Naive thymus-derived CD8-positive, alpha-beta T cell (primary cell): ENCODE measurements at regions not wholly inside any gene's neighbourhood (a gene's known extent, or its start where the extent isn't known, plus 50 kb on each side); places are given as distances from the start of the nearest gene placed in this dataset.
"Not testable (repeated sequence)": the region's sequence is repeated elsewhere in the genome, so short reads cannot be mapped to it uniquely, and the experiment has no call there.

Experiments used
- ATAC-seq, 2 donors: fragments of 150-1000 bp; cut with Tn5 transposase in 1 of 2; sonication (Bioruptor Pico), chemical (Tn5 transposase) in 1 of 2; 1 replicate in 1 of 2; 2 replicates in 1 of 2; pipeline ENCODE4 v1.10.0; 2021; ENCODE audit warnings: mild to moderate bottlenecking in 2 of 2, moderate library complexity in 2 of 2
- POLR2A ChIA-PET: fragments of 350-600 bp; sonication (Branson Sonifier 250); formaldehyde crosslinking; loops from one replicate; lab custom pipeline; 2021; ENCODE audit warnings: antibody characterized with exemption; lab: Charles Lee
- DNase-seq, 10 donors: peaks; one replicate each; pipeline versions ENCODE4 v3.0.0 to v3.0.0-alpha.2; 2020 to 2022
- H3K27ac Mint-ChIP-seq, 10 donors: one replicate each; pipeline ENCODE4 v1.8.0; 2020 to 2022; ENCODE audit warnings: mild to moderate bottlenecking in 10 of 10, mixed read lengths in 10 of 10, moderate library complexity in 4 of 10, inconsistent platforms in 1 of 10
- H3K27me3 Mint-ChIP-seq, 5 donors: one replicate each; pipeline ENCODE4 v1.8.0; 2021 to 2022; ENCODE audit warnings: mixed read lengths in 5 of 5
- H3K36me3 Mint-ChIP-seq, 3 donors: one replicate each; pipeline ENCODE4 v1.8.0; 2020 to 2022; ENCODE audit warnings: mixed read lengths in 3 of 3, mild to moderate bottlenecking in 2 of 3, inconsistent platforms in 1 of 3
- H3K4me1 Mint-ChIP-seq, 4 donors: one replicate each; pipeline ENCODE4 v1.8.0; 2021 to 2022; ENCODE audit warnings: mixed read lengths in 4 of 4
- H3K4me3 Mint-ChIP-seq, 10 donors: one replicate each; pipeline ENCODE4 v1.8.0; 2020 to 2022; ENCODE audit warnings: mild to moderate bottlenecking in 10 of 10, mixed read lengths in 10 of 10, moderate library complexity in 6 of 10, inconsistent platforms in 1 of 10
- H3K9me3 Mint-ChIP-seq, 9 donors: one replicate each; pipeline ENCODE4 v1.8.0; 2020 to 2022; ENCODE audit warnings: mixed read lengths in 9 of 9, mild to moderate bottlenecking in 3 of 9, inconsistent platforms in 1 of 9, moderate library complexity in 1 of 9

DNA sequence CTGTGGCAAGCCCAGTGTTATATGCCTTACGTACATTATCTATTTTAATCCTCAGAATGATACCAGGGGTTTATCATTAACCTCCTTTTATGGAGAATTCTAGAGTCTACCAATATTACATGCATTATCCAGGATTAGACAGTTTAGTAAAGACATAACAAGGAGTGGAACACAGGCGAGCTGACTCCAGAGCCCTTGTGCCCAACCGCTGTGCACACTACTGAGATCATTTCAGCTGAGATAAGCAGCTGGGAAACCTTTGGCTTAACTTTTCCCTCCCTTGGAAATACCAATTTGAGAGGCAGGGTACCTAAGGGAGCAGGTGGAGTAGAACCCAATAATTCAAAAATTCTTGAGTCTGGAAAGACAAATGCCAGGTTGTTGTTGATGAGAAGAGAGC is 59.8 kb upstream of the ATP1B1 start:
- Mint-ChIP-seq H3K9me3 (no peaks in the 10 kb centered on the region), H3K4me3 (no peak overlapping the region), H3K27ac (peak overlapping the region in 2 of 10 donors; percentile 0 to 5), H3K4me1 (peaks cover 30 to 49% (median 47%) of the 10 kb centered on the region in 4 donors), H3K36me3 (no peaks in the 10 kb centered on the region), H3K27me3 (no peaks in the 10 kb centered on the region)
- DNase-seq, result no peak
- POLR2A ChIA-PET, result no interaction called here
- ATAC-seq, result no peak

- no peaks in the 10 kb centered on the region for H3K9me3 Mint-ChIP-seq
- H3K27me3 Mint-ChIP-seq, result no peaks in the 10 kb centered on the region
- peak overlapping the region in 1 of 10 donors; percentile 82 for H3K27ac Mint-ChIP-seq
- ATAC-seq, result no peak
- no peak for DNase-seq
- H3K36me3 Mint-ChIP-seq, result no peaks in the 10 kb centered on the region
- no peak overlapping the region for H3K4me3 Mint-ChIP-seq
- POLR2A ChIA-PET, result no interaction called here
- peaks cover 28 to 49% (median 46%) of the 10 kb centered on the region in 4 donors for H3K4me1 Mint-ChIP-seq
Measured at GRCh38 chr1:169047074-169047473, 59.4 kb upstream of the ATP1B1 start.

GRCh38 chr1:169048043-169048442 is 58.4 kb upstream of the ATP1B1 start:
- no peaks in the 10 kb centered on the region for H3K36me3 Mint-ChIP-seq
- peaks cover 25 to 41% (median 39%) of the 10 kb centered on the region in 4 donors for H3K4me1 Mint-ChIP-seq

GRCh38 chr1:169049258-169049938 is 57.1 kb upstream of the ATP1B1 start:
- POLR2A ChIA-PET, result no interaction called here
- Mint-ChIP-seq H3K27ac (peak overlapping the region in 2 of 10 donors; percentile 29 to 34), H3K4me3 (no peak overlapping the region), H3K9me3 (no peaks in the 10 kb centered on the region), H3K4me1 (peaks cover 14 to 28% (median 25%) of the 10 kb centered on the region in 4 donors), H3K27me3 (no peaks in the 10 kb centered on the region), H3K36me3 (no peaks in the 10 kb centered on the region)
- ATAC-seq, result no peak
- no peak for DNase-seq

More at GRCh38 chr1:169048043-169048442, 58.4 kb upstream of the ATP1B1 start:
- H3K27me3 Mint-ChIP-seq, result no peaks in the 10 kb centered on the region
- no peak for DNase-seq
- H3K27ac Mint-ChIP-seq, result peak overlapping the region in 1 of 10 donors; percentile 63
- POLR2A ChIA-PET, result no interaction called here
- ATAC-seq, result no peak
- no peak overlapping the region for H3K4me3 Mint-ChIP-seq
- H3K9me3 Mint-ChIP-seq, result no peaks in the 10 kb centered on the region

DNA sequence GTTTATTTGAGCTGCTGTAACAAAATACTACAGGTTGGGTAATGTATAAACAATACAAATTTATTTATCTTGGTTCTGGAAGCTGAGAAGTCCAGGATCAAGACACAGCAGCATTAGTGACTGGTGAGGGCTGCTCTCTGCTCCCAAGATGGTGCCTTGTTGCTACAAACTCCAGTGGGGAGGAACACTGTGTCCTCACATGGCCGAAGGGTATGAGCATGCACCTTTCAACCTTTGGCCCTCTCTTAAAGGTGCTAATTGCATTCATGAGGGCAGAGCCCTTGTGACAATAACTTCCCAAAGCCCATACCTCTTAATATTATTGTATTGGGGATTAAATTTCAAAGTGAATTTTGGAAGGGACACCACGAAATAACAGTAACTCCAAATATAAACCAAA is 55.3 kb upstream of the ATP1B1 start:
- Mint-ChIP-seq H3K4me1 (peaks cover 4 to 12% (median 8%) of the 10 kb centered on the region in 4 donors), H3K4me3 (no peak overlapping the region), H3K27ac (no peak overlapping the region), H3K27me3 (peaks cover 0 to 8% (median 0%) of the 10 kb centered on the region in 5 donors), H3K9me3 (no peaks in the 10 kb centered on the region), H3K36me3 (no peaks in the 10 kb centered on the region)
- no peak for ATAC-seq
- POLR2A ChIA-PET, result no interaction called here
- no peak for DNase-seq

- Mint-ChIP-seq H3K27ac (peak overlapping the region in 1 of 10 donors; percentile 30), H3K4me1 (peaks cover 2 to 11% (median 5%) of the 10 kb centered on the region in 4 donors)
- H3K27me3 Mint-ChIP-seq, POLR2A ChIA-PET, H3K36me3 Mint-ChIP-seq, H3K4me3 Mint-ChIP-seq, H3K9me3 Mint-ChIP-seq, DNase-seq, ATAC-seq: not testable (repeated sequence)
Measured at GRCh38 chr1:169052171-169052570, 54.3 kb upstream of the ATP1B1 start.

DNA sequence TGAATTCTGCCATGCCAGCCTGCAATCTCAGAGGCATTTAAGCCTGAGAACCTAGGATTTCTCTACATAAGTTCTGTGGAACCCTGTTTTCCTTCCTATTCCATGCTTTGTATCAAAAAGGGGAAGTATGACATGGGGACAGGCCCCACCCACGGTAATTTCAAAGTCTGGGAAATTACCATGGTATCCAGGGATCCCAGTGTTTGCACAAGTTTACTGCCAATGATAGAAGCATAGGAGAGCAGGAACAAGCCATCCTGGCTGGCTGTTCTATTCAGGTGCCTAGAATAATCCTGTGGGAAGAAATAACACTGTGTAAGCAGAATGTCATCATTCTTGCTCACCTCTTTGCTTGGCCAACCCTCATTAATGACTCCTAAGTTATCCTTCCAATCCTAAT is 53.8 kb upstream of the ATP1B1 start:
- H3K36me3 Mint-ChIP-seq, result no peaks in the 10 kb centered on the region
- peaks cover 0 to 8% (median 0%) of the 10 kb centered on the region in 5 donors for H3K27me3 Mint-ChIP-seq
- ATAC-seq (no peak), DNase-seq (no peak)
- H3K9me3 Mint-ChIP-seq, result no peaks in the 10 kb centered on the region
- H3K27ac Mint-ChIP-seq, result no peak overlapping the region
- no peak overlapping the region for H3K4me3 Mint-ChIP-seq
- peaks cover 2 to 11% (median 5%) of the 10 kb centered on the region in 4 donors for H3K4me1 Mint-ChIP-seq
- POLR2A ChIA-PET, result no interaction called here

- Mint-ChIP-seq H3K4me3 (no peak overlapping the region), H3K36me3 (no peaks in the 10 kb centered on the region), H3K27ac (no peak overlapping the region), H3K27me3 (peaks cover 0 to 8% (median 0%) of the 10 kb centered on the region in 5 donors), H3K9me3 (no peaks in the 10 kb centered on the region), H3K4me1 (peaks cover 2 to 11% (median 4%) of the 10 kb centered on the region in 4 donors)
- POLR2A ChIA-PET, result no interaction called here
- DNase-seq (no peak), ATAC-seq (no peak)
Measured at GRCh38 chr1:169053196-169053595, 53.3 kb upstream of the ATP1B1 start.
